GM19240 (cell line): ENCODE measurements at regions not wholly inside any gene's neighbourhood (a gene's known extent, or its start where the extent isn't known, plus 50 kb on each side); places are given as distances from the start of the nearest gene placed in this dataset.
"Not testable (repeated sequence)": the region's sequence is repeated elsewhere in the genome, so short reads cannot be mapped to it uniquely, and the experiment has no call there.

ENCODE experiments used
- DNase-seq: peaks from one replicate; pipeline ENCODE4 v3.0.0; 2011; ENCODE audit warnings: low spot score; ENCODE audit not compliant: insufficient read length

DNA sequence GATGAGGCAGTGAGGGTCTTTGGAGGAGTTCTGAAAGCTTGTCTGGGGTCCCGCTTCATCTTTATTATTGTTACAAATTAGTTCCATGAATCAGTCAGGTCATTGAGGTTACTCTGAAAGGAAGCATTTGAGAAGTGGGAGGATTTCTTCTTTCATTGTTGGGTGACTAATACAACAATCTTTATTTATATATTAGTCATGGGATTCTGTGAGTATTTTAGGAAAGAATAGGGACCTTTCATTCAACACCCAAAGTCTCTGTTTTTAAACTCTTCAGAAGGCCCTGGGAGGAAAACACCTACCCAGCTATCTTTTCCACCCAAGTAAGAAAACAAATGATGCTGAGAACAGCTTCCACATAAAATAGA, 98.3 kb downstream of the SOD2 start:
- no peak for DNase-seq

DNA sequence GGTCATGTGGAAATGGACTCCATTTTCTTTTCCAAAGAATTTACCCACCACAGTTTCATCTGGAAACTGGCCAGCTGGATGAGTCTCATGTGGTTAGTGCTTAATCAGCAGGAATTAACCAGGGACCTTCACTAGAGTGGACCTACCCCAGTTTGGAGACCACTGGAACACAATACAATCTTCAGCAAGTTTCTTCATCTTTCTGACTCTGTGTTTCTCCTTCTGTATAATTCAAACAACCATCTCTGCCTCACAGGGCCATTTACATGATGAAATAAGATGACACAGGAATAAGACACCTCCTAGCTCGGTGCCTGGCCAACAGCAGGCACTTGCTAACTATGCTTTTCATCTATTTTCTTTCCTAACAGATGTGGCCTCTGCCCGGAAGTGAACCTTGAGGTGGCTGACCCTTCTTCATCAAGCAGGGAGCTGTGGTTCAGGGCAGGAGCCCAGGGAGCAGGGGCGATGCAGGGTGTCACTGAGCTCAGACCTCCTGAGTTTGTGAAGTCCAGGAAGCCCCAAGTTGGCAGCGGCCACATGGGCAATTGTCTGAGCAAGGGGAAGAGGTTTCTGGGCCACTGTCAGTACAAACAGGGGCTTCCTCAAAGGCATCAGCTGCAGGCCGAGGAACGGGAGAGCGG, 98.8 kb downstream of the SOD2 start:
- DNase-seq = no peak

GRCh38 chr6:159590835-159591234, 102.2 kb downstream of the SOD2 start:
- no peak for DNase-seq

- DNase-seq = no peak
Observed at GRCh38 chr6:159586684-159587083, 106.4 kb downstream of the SOD2 start.

DNA sequence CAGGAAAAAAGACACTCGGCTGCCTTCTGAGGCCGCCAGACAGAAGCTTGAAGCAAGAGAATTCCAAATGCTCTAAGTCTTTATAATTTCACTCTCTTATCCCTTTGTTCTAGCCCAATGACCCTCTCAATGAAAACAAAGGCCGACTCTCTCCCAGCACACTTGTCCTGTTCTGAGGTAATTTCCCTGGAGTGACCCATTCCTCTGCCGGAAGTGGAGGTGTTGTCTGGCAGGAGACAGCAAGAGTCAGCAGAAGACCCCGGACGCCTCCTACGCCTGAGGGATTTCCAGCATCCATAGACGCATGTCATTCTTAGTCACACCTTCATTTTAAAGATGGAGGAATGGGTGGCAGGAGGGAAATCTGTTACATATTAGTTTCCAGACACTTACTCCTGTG, 110.3 kb downstream of the SOD2 start:
- no peak for DNase-seq

DNA sequence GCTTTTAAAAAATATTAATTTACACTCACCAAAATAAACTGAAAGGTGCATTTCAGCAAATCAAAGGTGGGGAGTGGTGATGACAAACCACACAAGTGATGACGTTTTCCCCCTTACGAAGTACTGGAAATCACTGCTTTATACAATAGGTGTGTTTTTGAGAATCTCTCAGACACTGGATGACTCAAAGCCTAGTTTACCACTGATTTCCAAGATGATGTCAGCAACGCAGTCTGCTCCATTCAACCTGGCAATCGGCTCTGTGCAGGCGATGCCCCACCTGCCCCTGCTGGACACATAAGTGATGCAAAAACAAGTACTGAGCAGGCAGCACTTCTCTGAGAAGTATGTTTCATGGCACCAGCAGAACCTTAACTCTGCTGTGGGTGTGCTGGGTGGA, 114.4 kb downstream of the SOD2 start:
- DNase-seq = no peak

DNA sequence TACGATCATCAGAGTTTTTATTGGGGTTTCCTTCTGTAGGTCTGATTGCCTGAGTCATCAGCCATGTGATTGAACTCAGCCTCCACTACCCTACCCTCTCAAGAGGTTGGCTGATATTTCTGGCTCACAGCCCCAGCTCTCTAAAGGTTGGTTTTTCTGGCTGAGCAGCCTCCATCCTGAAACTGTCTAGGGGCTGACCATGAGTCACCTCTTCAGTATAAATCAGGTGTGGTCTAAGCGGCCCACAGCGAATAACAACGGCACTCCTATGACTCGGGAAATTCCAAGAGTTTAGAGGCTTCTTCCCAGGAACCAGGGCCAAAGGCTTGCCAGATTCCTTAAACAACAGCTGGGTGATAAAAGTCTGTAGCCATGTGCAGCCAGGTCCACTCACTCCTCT, 115.5 kb downstream of the SOD2 start:
- DNase-seq = no peak

DNA sequence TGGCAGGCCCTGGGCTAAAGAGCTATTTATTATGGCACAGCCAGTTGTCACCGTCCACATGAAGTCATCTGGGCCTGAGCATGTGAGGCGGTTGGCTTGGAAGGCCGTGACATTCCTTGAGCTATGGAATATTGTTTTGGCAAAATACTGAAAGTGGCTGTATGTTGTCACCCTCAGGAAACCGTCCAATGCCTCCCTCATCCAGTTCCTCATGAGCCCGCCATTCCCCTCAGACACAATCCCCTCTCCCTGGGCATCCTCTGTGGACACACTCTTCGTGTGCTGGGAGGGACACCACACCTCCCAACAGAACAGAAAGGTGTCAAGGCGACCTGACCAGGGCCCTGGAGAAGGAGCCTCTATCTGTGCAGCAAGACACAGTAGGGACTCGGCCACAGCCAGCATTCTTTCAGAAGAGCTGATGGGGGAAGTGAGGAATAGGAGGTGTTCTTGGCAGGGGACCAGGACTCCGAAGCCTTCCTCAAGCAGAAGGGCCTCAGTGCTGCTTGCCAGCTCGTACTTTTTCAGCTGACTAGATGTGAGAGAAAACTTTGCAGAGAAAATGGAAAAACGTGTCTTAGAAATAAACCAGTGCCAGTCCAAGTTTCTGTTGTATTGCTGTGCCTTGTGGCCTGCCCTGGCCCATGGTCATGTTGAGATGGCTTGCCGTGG, 120.5 kb downstream of the SOD2 start:
- no peak for DNase-seq

DNA sequence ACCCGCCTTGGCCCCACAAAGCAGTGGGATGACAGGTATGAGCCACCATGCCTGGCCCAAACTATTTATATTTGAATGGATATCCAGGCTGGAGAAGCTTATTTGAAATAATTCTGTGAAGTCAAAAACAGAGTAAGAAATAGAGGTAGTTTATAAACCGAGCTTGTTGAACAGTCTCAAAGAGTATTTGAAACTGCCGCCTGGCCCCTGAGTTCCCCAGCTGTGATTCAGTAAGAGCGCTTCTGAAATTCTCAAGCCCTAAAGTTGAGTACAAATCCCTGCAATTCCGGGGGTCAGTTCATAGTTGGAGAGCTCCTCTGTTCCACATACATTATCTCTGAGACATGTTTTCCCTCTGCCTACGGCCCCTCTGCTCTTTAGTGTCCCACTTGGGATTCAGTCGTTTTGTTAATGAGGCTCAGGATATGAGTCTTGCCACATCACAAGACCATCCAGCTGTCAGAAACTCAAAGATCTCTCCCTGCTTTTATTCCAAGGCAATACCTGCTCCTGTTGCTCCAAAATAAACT, 127.8 kb downstream of the SOD2 start:
- no peak for DNase-seq

DNA sequence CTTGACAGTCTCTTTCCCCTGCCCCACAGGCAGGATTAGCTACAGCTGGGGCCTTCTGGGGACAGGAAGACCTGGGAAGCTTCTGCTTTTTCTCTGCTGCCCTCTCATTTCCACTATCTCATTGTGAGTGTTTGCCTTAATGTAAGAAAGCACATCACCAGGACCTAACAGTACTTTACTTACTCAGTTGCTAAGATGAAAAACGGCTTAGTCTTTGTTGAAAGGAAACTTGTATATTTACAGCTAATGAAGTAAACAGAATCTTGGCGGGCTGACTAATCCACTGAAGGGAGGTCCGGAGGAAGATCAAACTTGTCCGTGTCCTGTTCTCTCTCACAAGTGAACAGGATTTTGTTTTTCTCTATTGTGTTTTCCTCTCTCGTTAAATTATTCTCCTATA, 128.6 kb downstream of the SOD2 start:
- DNase-seq = no peak

GRCh38 chr6:159557031-159557430, 136.0 kb downstream of the SOD2 start:
- no peak for DNase-seq

GRCh38 chr6:159555082-159555875, 137.8 kb downstream of the SOD2 start:
- no peak for DNase-seq

DNA sequence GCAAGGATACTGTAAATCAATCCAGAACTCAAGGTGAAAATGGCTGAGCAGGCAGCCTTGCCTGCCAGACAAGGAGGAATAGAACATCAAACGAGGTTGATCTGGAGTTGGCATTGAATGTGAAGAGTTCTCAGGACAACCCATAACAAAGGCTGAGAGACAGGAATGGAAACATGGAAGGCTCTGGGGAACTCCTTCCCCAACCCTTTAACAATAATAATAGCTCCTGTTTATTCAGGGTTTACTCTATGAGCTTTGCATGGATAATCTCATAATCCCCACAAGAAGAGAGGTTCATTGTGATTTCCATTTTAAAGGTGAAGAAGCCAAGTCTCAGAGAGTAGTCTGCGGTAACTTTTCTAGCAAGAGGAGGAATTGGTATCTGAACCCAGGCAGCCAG, 151.7 kb downstream of the SOD2 start:
- DNase-seq = no peak

DNA sequence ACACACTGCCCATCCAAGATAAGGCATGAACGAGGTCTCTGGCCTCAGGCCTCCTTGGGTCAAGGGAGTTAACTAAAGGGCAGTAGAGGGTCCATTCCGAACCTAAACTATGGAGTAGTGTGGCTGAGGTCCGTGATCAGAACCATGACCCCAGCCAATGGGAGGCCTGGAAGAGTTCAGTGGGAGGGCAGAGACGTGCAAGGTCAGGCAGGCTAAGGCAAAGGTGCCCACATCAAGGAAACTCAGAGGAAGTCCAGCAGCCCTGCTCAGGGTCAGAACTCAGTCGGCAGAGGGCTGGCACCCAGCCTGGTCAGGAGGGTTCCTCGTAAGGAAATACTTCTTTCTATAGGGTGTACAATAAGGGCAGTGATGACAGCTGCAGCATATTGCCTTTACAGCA, 152.2 kb downstream of the SOD2 start:
- DNase-seq = no peak

DNA sequence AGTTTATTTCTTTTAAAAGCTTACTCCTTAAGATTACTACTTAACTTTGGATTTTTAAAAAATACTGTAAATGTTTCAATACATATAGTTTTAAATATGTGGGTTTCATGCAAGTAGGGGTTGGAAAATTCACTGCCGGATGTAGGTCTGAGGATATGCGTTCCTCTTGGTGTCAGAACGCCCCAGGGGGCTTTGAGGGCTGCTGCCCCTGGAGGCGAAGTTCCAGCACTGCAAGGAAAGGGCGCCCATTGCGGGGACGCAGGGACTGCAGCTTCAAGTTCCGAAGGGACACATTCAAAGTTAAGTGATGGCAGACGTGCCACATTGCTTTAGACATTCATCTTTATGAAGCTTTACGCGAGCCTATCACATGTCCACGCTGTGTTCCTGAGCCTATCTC, 152.9 kb downstream of the SOD2 start:
- DNase-seq = no peak

DNA sequence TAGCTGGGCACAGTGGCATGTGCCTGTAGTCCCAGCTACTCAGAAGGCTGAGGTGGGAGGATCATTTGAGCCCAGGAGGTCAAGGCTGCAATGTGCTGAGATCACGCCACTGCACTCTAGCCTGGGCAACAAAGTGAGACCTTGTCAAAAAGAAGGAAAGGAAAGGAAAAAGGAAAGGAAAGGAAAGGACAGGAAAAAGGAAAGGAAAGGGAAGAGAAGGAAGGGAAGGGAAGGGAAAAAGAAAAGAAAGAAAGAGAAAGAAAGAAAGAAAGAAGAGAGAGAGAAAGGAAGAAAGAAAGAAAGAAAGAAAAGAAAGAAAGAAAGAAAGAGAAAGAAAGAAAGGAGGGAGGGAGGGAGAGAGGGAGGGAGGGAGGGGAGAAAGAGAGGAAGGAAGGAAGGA, 155.0 kb downstream of the SOD2 start:
- DNase-seq = not testable (repeated sequence)

DNA sequence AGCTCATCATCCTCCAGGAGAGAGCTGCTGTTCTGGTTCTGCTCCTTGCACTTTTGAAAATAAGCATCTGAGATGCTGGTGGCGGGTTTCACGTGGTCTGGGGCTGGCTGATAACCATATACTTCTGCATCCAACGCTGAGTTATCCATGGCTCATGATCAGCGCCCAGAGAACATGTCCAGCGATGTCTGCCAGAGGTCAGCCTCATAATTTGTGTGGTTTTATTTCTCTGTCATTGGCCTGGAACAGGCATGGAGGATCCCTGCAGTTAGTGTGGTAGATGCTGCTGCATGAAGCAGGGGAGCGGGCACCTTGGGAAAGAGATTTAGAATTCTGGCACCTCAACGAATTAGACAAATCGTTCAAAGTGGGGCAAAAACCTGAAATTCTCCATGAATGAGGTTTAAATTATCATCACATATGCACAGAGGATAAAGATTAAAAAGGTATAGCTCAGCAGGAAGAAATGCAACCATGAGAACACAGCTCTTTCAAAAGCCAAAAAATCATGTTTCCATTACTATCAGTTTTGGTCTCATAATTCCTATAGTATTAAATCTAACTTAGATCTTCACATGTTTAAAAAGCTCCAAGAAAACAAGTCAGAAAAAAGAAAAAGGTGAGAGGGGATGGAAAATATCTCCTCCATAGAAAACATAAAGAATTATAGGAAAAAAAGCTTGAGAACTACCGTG, 157.2 kb downstream of the SOD2 start:
- no peak for DNase-seq

- no peak for DNase-seq
Observed at GRCh38 chr6:159533568-159533967, 159.5 kb downstream of the SOD2 start.

GRCh38 chr6:159533016-159533415, 160.0 kb downstream of the SOD2 start:
- DNase-seq = no peak

DNA sequence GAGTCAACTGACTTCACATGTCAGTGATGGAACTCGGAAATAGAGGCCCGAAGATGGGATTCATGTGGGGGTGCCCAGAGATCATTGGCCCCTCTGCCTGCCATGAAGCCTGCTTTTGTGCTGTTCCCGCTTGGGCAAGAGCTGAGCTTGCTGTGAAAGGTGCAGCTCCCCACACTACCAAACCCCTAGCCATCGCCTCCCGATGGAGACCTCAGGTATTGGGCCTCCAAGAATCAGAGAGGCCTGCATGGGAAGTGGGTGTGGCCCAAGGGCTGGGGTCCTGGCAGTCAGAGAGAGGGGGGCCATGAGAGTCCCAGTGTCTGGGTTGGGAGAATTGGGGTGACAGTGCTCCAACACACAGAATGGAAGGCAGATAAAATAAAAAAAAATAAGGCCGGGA, 160.9 kb downstream of the SOD2 start:
- DNase-seq = no peak

- DNase-seq = no peak
Observed at GRCh38 chr6:159529934-159530333, 163.1 kb downstream of the SOD2 start.

- no peak for DNase-seq
Observed at GRCh38 chr6:159527351-159527750, 165.7 kb downstream of the SOD2 start.
